IMR-90 (cell line): ENCODE measurements at regions not wholly inside any gene's neighbourhood (a gene's known extent, or its start where the extent isn't known, plus 50 kb on each side); places are given as distances from the start of the nearest gene placed in this dataset.

Source experiments
- ATAC-seq: fragments of 200-7000 bp; cut with Tn5 transposase; 2 replicates; pipeline ENCODE4 v1.9.1; 2020; ENCODE audit warnings: low read depth, mild to moderate bottlenecking, moderate library complexity
- BruUV-seq: library from RNA; stranded (reverse); fragments of 400-500 nt; replicated peaks from 2 replicates; lab custom pipeline; 2021; lab: Mats Ljungman, UMichigan
- CTCF ChIA-PET: fragments of 300-600 bp; formaldehyde crosslinking; extraction: SDS; loops from one replicate; lab custom pipeline; 2021; ENCODE audit warnings: antibody characterized with exemption; lab: Yijun Ruan, JAX
- POLR2A ChIA-PET: fragments of 300-600 bp; sonication (Branson Sonifier 250); formaldehyde crosslinking; loops from one replicate; lab custom pipeline; 2022; ENCODE audit warnings: antibody characterized with exemption; ENCODE audit not compliant: unreplicated experiment; lab: Charles Lee
- DNase-seq: peaks from one replicate; pipeline ENCODE4 v3.0.0; 2013
- H2AFZ ChIP-seq: replicated peaks from 2 replicates; pipeline ENCODE3; 2013; ENCODE audit warnings: low read length, mild to moderate bottlenecking; ENCODE audit not compliant: poor library complexity
- H2AK5ac ChIP-seq: 2 replicates; pipeline ENCODE4 v1.6.1; 2013; ENCODE audit warnings: low read depth, low read length, inconsistent platforms
- H2AK9ac ChIP-seq: replicated peaks from 2 replicates; pipeline ENCODE3; 2013; ENCODE audit warnings: mild to moderate bottlenecking, low read depth, low read length, moderate library complexity; ENCODE audit not compliant: poor library complexity
- H2BK120ac ChIP-seq: 2 replicates; pipeline ENCODE4 v1.6.1; 2013; ENCODE audit warnings: low read depth, low read length, inconsistent platforms
- H2BK15ac ChIP-seq: 3 replicates; pipeline ENCODE4 v1.6.1; 2013; ENCODE audit warnings: low read depth, low read length, inconsistent platforms
- H2BK20ac ChIP-seq: 2 replicates; pipeline ENCODE4 v1.6.1; 2013; ENCODE audit warnings: low read depth, mild to moderate bottlenecking, inconsistent platforms, low read length, moderate library complexity
- H2BK5ac ChIP-seq: 2 replicates; pipeline ENCODE4 v1.6.1; 2013; ENCODE audit warnings: mild to moderate bottlenecking, low read depth, low read length, inconsistent platforms; ENCODE audit not compliant: poor library complexity, severe bottlenecking
- H3K14ac ChIP-seq: replicated peaks from 2 replicates; pipeline ENCODE4 v1.6.1; 2013; ENCODE audit warnings: low read depth, low read length, inconsistent platforms
- H3K18ac ChIP-seq: 2 replicates; pipeline ENCODE4 v1.6.1; 2013; ENCODE audit warnings: low read depth, low read length, control low read depth
- H3K23ac ChIP-seq: 2 replicates; pipeline ENCODE4 v1.6.1; 2013; ENCODE audit warnings: low read depth, low read length, inconsistent platforms
- H3K27ac ChIP-seq: 2 replicates; pipeline ENCODE4 v1.5.1; 2013; ENCODE audit warnings: mild to moderate bottlenecking, control low read depth, low read length; ENCODE audit not compliant: insufficient read depth
- H3K27me3 ChIP-seq: 2 replicates; pipeline ENCODE4 v1.6.1; 2013; ENCODE audit warnings: low read length; ENCODE audit not compliant: control insufficient read depth, insufficient read depth
- H3K36me3 ChIP-seq: 2 replicates; pipeline ENCODE4 v1.6.1; 2013; ENCODE audit warnings: low read length, mixed read lengths; ENCODE audit not compliant: control insufficient read depth, insufficient read depth
- H3K4ac ChIP-seq: 2 replicates; pipeline ENCODE4 v1.6.1; 2013; ENCODE audit warnings: low read depth, low read length, inconsistent platforms
- H3K4me1 ChIP-seq: 2 replicates; pipeline ENCODE4 v1.6.1; 2013; ENCODE audit warnings: low read length, mixed read lengths; ENCODE audit not compliant: control insufficient read depth, insufficient read depth
- H3K4me2 ChIP-seq: 2 replicates; pipeline ENCODE4 v1.6.1; 2013; ENCODE audit warnings: low read depth, mild to moderate bottlenecking, control low read depth, low read length, moderate library complexity
- H3K4me3 ChIP-seq: 2 replicates; pipeline ENCODE4 v1.5.1; 2013; ENCODE audit warnings: low read depth, mild to moderate bottlenecking, control low read depth, low read length, moderate library complexity; ENCODE audit not compliant: insufficient read depth
- H3K56ac ChIP-seq: 2 replicates; pipeline ENCODE4 v1.6.1; 2013; ENCODE audit warnings: low read length, inconsistent platforms; ENCODE audit not compliant: insufficient read depth; ENCODE audit errors: extremely low read depth
- H3K79me1 ChIP-seq, 2 experiments: 2 replicates each; pipeline ENCODE4 v1.6.1; 2013; ENCODE audit warnings: low read length in 2 of 2, inconsistent platforms in 1 of 2, low read depth in 1 of 2
- H3K9ac ChIP-seq: 2 replicates; pipeline ENCODE4 v1.6.1; 2013; ENCODE audit warnings: low read depth, low read length, control low read depth
- H3K9me1 ChIP-seq: 2 replicates; pipeline ENCODE4 v1.6.1; 2013; ENCODE audit warnings: low read length, inconsistent platforms; ENCODE audit not compliant: insufficient read depth
- H3K9me3 ChIP-seq: 2 replicates; pipeline ENCODE4 v1.6.1; 2013; ENCODE audit warnings: low read length; ENCODE audit not compliant: control insufficient read depth, insufficient read depth
- H4K20me1 ChIP-seq: 2 replicates; pipeline ENCODE4 v1.6.1; 2013; ENCODE audit warnings: low read length, inconsistent platforms; ENCODE audit not compliant: insufficient read depth
- H4K5ac ChIP-seq: 2 replicates; pipeline ENCODE4 v1.6.1; 2013; ENCODE audit warnings: mild to moderate bottlenecking, low read depth, low read length, control low read depth
- H4K8ac ChIP-seq, 2 experiments: 2 replicates each; pipeline ENCODE4 v1.6.1; 2013; ENCODE audit warnings: low read depth in 2 of 2, low read length in 2 of 2, control low read depth in 1 of 2, inconsistent platforms in 1 of 2
- H4K91ac ChIP-seq: 2 replicates; pipeline ENCODE4 v1.6.1; 2013; ENCODE audit warnings: low read depth, low read length, inconsistent platforms; ENCODE audit not compliant: insufficient read depth
- BHLHE40 ChIP-seq: fragments of 150-350 bp; IDR thresholded peaks from 2 replicates; pipeline ENCODE4 v1.6.1; 2016; ENCODE audit warnings: mild to moderate bottlenecking, low read depth, low read length
- CEBPB ChIP-seq: IDR thresholded peaks from 2 replicates; pipeline ENCODE4 v1.6.1; 2012; ENCODE audit warnings: low read depth, low read length, improper control_type of control experiment
- CHD1 ChIP-seq: IDR thresholded peaks from 2 replicates; pipeline ENCODE4 v1.6.1; 2012; ENCODE audit warnings: low read depth, low read length, improper control_type of control experiment
- CTCF ChIP-seq: conservative IDR thresholded peaks from 2 replicates; pipeline ENCODE4 v1.5.1; 2012; ENCODE audit warnings: mild to moderate bottlenecking, low read depth, low read length, improper control_type of control experiment
- FOS ChIP-seq: fragments of 150-350 bp; IDR thresholded peaks from 2 replicates; pipeline ENCODE4 v1.6.1; 2016; ENCODE audit warnings: low read depth, low read length
- MAFK ChIP-seq: IDR thresholded peaks from 2 replicates; pipeline ENCODE4 v1.6.1; 2012; ENCODE audit warnings: low read depth, low read length, improper control_type of control experiment
- NFE2L2 ChIP-seq: fragments of 150-350 bp; IDR thresholded peaks from 2 replicates; pipeline ENCODE4 v1.6.1; 2016; ENCODE audit warnings: low read depth, mild to moderate bottlenecking, low read length
- WGBS, 2 experiments: methylation state at CpG; one replicate each; pipeline versions ENCODE4 v1.1.5 to v1.1.7; 2013; ENCODE audit warnings: missing lambda C conversion rate in 2 of 2; ENCODE audit not compliant: insufficient read length in 1 of 2; ENCODE audit errors: extremely low coverage in 2 of 2; 5-methylcytosine and 5-hydroxymethylcytosine counted together
- dilution Hi-C: fragments of 300-500 bp; cut with HindIII; formaldehyde crosslinking; loops from one replicate; pipeline ENCODE4 v1.14.3; 2018; ENCODE audit warnings: low sequenced_read_pairs; ENCODE audit not compliant: unreplicated experiment
- in situ Hi-C: fragments of 300-500 bp; cut with MboI; formaldehyde crosslinking; loops from 3 replicates; pipeline ENCODE4 v1.14.3; 2019; ENCODE audit warnings: low sequenced_read_pairs, inconsistent platforms, mixed read lengths
- intact Hi-C: fragments of 100-400 bp; cut with micrococcal nuclease; formaldehyde crosslinking; loops from 2 replicates; pipeline ENCODE4 v1.10.0; 2022
- TF ChIP-seq, protein P1 (sequence below): fragments of 150-350 bp; IDR thresholded peaks from 2 replicates; pipeline ENCODE4 v1.6.1; 2017; ENCODE audit warnings: mild to moderate bottlenecking, antibody characterized with exemption, low read length, low read depth
- TF ChIP-seq, protein P2 (sequence below): fragments of 150-350 bp; IDR thresholded peaks from 2 replicates; pipeline ENCODE4 v1.6.1; 2016; ENCODE audit warnings: low read depth, mild to moderate bottlenecking, low read length, moderate library complexity, borderline replicate concordance

- Histone ChIP-seq H2BK120ac (no peak overlapping the region), H3K27ac (no peak overlapping the region), H4K8ac (no peak overlapping the region), H3K9ac (no peak overlapping the region), H3K4me2 (no peak overlapping the region), H4K5ac (no peak overlapping the region), H2AK5ac (no peak overlapping the region), H2BK5ac (no peak overlapping the region), H3K18ac (no peak overlapping the region), H3K36me3 (no peaks in the 10 kb centered on the region), H2BK20ac (no peak overlapping the region), H4K91ac (no peak overlapping the region), H3K23ac (no peak overlapping the region), H3K4me3 (no peak overlapping the region), H3K4ac (no peak overlapping the region), H2AFZ (no peak overlapping the region), H3K56ac (no peak overlapping the region), H3K27me3 (no peaks in the 10 kb centered on the region), H3K14ac (no peak overlapping the region), H4K20me1 (no peaks in the 10 kb centered on the region), H2BK15ac (no peak overlapping the region), H3K79me1 (no peaks in the 10 kb centered on the region), H3K9me3 (no peaks in the 10 kb centered on the region), H3K4me1 (peaks cover 7% of the 10 kb centered on the region), H2AK9ac (no peak overlapping the region), H3K9me1 (no peaks in the 10 kb centered on the region)
- intact Hi-C loops (no loop called here), in situ Hi-C loops (no loop called here), dilution Hi-C loops (no loop called here)
- no peak for TF ChIP-seq NFE2L2
- no peak for TF ChIP-seq CEBPB
- no peak for TF ChIP-seq FOS
- TF ChIP-seq MAFK: no peak
- TF ChIP-seq BHLHE40: no peak
- no peak for TF ChIP-seq CHD1
- TF ChIP-seq, protein P1, sequence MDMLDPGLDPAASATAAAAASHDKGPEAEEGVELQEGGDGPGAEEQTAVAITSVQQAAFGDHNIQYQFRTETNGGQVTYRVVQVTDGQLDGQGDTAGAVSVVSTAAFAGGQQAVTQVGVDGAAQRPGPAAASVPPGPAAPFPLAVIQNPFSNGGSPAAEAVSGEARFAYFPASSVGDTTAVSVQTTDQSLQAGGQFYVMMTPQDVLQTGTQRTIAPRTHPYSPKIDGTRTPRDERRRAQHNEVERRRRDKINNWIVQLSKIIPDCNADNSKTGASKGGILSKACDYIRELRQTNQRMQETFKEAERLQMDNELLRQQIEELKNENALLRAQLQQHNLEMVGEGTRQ: no peak
- no peak for TF ChIP-seq CTCF
- TF ChIP-seq, protein P2, sequence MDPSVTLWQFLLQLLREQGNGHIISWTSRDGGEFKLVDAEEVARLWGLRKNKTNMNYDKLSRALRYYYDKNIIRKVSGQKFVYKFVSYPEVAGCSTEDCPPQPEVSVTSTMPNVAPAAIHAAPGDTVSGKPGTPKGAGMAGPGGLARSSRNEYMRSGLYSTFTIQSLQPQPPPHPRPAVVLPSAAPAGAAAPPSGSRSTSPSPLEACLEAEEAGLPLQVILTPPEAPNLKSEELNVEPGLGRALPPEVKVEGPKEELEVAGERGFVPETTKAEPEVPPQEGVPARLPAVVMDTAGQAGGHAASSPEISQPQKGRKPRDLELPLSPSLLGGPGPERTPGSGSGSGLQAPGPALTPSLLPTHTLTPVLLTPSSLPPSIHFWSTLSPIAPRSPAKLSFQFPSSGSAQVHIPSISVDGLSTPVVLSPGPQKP: no peak
- no peak for ATAC-seq
- no TSS peak for BruUV-seq
- no CpG with 5 or more reads among the region's 10 CpGs for WGBS, 2 experiments
- no peak for DNase-seq
- POLR2A ChIA-PET: no interaction called here
- CTCF ChIA-PET: no interaction called here
Observed at GRCh38 chr6:87767478-87767877, 65.4 kb upstream of the AKIRIN2 start.
